ENCODE measurements at regions not wholly inside any gene's neighbourhood (a gene's known extent, or its start where the extent isn't known, plus 50 kb on each side); places are given as distances from the start of the nearest gene placed in this dataset.

DNA sequence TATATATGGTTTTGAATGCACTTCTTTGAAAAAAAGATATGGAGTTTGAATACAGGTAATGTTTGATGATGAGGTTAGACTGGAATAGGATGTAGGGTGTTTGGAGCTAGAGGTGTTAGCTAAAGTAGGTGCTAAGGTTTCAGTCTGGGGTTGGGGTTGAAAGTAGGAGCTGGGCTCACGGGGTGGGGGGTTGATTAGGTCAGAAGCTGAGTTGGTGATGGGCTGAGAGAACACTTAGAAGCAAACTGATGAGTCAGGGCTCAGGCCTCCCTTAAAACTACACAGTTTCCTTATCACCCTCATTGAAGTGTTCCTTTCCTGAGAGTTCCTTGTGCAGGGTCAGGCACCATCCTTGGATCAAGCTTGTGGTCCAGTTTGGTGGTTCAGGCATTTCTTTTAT, 308.8 kb upstream of the ADAMTS16 start:
- DNase-seq (ENCODE audit: low read depth) = no peak

DNA sequence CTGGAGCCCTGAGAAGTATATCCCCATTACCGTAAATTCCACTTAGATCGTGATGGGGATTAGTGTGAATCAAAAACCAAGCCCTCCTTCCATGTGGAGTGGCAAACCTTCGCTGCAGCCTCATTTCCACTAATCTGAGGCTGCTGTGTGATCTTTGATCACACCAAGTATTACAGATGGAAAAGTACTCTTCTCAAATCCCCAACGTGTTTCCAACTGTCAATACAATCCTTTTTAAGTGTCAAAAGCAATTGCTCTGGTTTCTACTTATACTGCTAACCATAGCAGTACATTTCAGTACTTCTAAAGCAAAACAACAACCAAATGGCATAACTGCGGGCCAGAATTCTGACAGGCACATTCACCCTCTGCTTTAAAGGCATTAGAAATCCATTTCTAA, 307.7 kb upstream of the ADAMTS16 start:
- DNase-seq (ENCODE audit: low read depth) = no peak

DNA sequence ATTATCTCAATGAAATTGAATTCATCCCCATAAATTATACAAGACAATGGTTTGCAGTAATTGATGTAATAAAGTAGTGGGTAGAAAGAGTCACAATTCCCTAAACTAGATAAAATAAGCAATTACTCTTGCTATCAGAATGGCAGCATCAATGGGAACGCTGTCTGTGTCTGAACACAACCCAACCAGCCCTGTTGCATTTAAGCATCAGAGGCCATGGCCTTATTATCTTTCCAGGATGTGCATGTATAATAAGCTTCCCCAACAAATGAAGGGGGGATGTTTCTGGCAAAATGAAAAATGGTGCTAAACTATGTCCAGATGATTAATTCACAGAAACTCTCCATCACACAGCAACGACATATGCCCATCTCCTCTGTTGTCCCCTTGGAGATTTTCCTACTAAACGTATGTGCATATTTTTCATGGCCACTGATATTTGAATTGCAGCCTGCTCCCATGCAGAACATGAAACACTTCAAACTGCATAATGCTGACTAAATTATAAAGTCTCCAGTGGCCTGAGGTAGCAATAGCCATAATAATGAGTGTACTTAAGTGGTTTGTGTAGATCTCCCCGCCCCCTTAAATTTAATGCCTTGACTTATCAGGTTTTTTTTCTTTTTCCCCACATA, 306.9 kb upstream of the ADAMTS16 start:
- no peak for DNase-seq (ENCODE audit: low read depth)

DNA sequence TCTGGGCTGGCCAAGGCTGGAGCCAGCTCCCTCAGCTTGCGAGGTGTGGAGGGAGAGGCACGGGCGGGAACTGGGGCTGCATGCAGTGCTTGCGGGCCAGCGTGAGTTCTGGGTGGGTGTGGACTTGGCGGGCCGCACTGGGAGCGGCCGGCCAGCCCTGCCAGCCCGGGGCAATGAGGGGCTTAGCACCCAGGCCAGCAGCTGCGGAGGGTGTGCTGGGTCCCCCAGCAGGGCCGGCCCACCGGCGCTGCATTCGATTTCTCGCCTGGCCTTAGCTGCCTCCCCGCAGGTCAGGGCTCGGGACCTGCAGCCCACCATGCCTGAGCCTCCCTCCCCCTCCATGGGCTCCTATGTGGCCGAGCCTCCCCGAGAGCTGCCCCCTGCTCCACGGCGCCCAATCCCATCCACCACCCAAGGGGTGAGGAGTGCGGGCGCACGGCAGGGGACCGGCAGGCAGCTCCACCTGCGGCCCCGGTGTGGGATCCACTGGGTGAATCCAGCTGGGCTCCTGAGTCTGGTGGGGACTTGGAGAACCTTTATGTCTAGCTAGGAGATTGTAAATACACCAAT, 302.6 kb upstream of the ADAMTS16 start:
- no peak for DNase-seq (ENCODE audit: low read depth)

DNA sequence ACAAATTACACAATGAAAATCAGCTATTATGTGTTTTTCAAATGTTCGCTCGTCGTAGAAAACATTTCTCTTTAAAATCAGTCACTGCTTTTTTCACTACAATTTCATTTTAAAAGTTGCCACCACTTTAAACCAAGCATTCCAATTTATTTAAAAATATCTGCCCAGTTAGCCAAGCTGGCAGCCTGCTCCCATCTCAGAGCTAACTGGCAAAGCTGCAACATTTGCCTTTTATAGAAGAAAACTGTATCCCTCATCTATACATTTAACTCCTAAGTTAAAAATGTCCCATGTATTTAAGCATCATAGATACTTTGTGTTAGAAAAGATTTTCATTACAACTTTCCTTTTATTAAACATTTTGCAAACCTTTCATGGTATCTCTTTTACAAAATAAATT, 294.9 kb upstream of the ADAMTS16 start:
- no peak for DNase-seq (ENCODE audit: low read depth)

DNA sequence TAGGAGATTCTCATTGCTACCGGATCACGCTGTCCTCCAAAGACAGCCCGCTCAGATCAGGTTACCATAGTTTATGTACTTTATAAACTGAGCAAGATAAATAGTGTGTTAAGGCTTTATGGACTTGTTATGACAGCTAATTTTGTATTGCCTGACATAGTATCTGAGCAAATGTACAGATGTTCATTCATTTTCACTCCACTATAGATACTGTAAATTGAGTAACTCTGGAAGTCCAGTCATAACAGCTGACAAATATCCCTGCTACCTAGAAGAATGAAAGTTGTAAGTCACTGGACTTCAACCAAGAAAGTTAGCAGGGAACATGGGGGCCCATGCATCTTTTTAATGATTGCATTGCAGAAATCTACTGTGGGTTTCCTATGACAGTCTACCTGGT, 292.4 kb upstream of the ADAMTS16 start:
- no peak for DNase-seq (ENCODE audit: low read depth)

DNA sequence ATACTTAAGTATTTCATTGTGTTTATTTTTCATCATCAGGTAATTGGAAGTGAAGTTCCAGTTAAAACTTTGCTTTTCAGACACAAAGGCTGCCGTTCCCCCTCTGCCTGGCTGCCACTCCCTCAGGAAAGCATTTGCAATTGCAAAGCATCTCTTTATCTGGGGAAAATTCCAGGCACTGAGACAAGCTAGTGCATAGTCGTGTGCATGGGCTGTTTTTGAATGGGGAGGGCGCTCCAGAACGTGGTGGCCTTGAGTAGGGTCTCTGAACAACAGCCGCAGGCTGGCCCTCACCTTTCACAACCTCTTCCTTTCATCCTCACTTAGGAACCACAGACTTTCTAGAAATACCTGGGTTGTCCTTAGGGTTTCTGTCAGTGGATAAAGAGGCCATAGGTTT, 285.1 kb upstream of the ADAMTS16 start:
- DNase-seq (ENCODE audit: low read depth) = no peak

DNA sequence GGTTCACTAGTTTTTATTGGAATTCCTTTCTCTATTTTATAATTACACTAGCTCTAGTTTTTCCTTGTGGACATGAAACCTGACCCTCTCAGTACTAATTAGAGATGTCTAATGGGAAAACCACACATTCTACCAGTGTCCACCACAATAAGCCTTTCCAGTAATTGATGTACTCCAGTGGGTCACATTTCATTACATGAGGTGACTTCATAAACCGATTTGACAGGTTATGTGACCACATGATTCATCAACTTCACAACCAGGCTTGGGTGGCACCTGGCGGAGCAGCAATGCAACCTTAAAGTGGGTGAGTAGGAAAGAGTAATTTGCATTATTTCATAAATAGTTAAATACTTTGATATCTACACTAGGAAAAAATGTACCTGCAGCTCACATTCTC, 284.2 kb upstream of the ADAMTS16 start:
- no peak for DNase-seq (ENCODE audit: low read depth)

DNA sequence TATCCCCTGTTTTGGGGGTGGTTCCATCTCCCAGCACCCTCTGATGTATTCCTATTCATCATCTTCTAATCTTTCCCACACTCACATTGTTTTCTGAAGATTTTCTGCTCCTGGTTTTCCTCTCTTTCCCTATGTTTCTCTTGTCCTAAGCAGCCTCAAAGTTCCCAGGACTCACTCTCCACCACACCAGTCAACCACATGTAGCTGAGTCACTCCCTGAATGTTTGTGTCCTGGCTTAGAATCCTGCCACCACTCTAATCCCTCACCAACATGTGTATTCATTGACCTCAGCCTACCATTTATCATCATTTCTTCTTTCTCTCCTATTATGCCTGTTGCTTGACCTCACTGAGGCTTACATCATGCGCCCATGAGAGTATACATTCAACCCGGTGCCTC, 282.4 kb upstream of the ADAMTS16 start:
- no peak for DNase-seq (ENCODE audit: low read depth)

DNA sequence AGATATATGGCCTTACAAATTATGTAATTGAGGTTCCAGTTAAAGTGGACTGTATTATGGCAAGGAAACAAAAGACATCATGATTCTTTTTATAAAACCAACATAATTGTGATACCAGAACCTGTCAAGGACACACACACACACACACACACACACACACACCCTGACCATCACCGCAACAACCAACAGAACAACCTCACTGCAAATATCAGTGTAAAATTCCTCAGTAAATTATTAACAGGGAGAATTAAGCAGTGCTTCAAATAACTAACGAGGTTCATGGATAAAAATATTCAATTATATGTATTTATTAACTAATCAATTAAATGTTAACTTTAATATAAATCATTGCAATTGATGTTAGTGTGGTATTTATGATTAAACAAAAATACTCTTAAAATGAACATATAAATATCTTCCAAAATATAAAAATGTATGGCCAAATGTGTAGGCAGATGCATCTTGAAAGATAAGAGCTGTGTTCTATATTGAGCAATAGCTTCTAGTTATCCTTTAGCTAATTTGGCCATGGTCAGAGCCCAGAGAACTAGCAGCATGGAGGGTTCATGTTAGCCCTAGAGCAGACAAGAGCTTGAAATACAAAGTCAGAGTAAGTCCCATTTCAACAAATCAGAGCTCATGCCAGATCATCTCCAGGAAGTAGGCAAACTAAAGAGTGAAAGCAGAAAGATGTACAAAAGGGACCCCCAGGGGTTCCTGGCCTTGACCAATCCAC, 280.5 kb upstream of the ADAMTS16 start:
- no peak for DNase-seq (ENCODE audit: low read depth)

DNA sequence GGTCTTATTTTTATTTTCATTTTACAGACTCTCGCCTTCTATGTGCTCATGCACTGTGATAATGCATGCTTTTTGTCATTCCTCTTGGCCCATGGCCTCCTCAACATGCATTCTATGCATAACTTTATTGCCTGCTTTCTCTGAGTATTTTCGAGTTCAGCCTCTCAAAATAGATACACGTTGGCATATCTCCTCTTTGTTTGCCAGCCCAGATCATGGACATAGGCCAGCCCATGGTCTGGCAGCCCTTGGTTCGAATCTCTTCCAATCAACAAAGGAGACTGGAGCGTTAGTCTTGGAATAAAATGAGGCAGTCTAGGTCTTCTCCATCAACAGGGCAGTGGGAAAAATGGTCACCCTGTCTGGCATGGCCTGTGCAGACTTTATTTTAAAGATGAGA, 279.5 kb upstream of the ADAMTS16 start:
- DNase-seq (ENCODE audit: low read depth) = no peak

DNA sequence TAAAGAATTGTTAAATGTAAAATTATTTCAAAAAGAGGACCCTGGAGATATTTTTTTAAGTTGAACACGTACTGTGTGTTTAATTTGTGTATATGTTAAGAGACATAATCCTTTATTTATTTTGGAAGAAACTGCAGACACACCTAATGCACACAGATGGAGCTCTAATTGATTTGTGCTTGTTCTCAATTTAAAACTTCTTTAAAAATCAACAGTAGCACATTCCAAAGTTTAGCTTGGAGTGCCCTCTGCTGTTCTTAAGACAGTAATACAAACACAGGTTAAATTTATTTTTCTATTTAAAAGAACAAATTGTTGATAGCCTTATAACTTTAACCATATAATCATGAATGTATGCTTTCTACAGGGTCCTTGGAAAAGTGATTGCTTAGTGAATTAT, 277.6 kb upstream of the ADAMTS16 start:
- DNase-seq (ENCODE audit: low read depth) = no peak

DNA sequence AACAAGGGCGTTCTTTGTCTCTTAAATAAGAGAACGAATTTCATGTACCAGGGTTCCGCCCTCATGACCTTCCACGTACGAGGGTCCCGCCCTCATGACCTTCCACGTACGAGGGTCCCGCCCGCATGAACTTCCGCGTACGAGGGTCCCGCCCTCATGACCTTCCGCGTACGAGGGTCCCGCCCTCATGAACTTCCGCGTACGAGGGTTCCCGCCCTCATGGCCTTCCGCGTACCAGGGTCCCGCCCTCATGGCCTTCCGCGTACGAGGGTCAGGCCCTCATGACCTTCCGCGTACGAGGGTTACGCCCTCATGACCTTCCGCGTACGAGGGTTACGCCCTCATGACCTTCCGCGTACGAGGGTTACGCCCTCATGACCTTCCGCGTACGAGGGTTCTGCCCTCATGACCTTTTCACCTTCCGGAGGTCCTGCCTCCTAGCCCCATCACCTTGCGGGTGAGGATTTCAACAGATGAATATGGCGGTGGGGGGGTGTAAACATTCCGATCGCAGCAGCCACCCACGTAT, 273.9 kb upstream of the ADAMTS16 start:
- no peak for DNase-seq (ENCODE audit: low read depth)

DNA sequence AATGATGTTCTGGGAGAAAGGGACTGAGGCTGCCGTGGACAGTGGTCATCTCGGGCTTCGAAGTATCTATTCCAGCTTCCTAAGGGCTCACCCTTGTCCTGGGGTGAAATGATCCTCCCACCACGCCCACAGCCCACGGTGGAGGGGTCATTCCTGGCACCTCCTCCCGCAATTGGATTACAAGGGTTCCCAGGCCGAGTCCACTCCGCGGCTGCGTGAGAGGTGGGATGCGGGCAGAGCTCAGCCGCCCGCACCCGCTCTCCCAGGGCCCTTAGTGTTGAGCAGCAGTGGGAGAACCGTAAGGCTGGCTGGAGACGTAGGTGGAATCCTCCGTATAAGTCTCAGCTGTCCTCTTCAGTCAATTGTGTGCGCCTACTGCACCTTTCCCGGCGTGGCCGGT, 273.3 kb upstream of the ADAMTS16 start:
- no peak for DNase-seq (ENCODE audit: low read depth)

DNA sequence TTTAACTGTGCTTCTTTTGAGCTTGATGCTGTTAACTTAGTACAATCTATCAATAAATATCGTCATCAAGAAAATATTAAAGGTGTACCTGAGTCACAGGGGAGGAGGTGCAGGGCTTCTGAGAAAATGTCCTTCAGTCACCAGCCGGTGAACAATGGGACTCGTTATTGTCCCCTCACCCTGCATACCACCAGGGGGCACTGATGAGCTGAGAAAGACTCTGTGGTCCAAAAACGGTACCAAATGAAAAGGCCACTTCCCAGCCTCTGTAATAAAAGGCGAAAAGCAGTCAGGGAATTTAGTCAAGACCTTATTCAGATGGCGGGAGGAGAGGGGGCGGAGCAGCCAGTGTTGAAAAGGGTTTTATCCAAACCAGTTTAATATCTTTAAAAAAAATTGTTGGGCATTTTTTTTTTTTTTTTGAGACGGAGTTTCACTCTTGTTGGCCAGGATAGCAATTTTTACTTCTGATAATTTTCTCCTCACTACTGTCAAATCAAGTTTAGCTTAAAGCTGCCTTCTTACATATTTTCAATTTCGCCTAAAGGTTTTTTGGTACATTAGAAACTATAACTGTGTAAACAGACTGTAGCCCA, 271.9 kb upstream of the ADAMTS16 start:
- peak; percentile 22 for DNase-seq (ENCODE audit: low read depth)

DNA sequence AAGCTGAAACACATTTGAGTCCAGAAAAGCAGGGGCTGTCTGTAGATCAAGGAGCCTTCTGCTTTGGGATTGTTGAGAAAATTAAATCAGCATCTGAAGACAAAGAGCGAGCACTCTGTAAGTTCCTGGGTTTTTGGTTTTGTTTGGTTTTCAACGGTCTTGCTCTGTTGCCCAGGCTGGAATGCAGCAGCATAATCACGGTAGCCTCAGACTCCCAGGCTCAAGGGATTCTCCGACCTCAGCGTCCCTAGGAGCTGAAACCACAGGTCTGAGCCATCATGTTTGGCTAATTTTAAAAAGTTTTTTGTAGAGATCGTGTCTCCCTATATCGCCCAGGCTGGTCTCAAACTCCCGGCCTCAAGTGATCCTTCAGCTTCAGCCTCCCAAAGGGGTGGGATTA, 266.5 kb upstream of the ADAMTS16 start:
- DNase-seq (ENCODE audit: low read depth) = no peak

DNA sequence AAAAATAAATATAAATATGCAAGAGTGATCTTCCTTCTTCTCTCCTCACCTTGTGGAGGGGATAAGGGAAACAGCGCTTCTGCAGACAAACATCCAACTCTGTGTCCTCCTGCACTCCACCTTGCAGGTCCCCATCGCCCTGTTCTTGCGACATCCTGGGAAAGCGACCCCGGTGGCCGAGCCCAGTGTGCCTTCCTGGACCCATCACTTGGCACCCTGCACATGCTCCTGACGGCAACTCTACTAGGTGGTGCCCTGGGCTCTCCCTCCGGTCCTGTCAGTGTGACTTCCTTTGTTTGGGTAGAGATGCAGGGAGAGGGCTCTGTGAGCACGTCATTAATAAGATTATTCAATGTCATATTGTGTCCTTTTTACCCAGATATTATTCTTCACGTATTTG, 266.0 kb upstream of the ADAMTS16 start:
- no peak for DNase-seq (ENCODE audit: low read depth)

DNA sequence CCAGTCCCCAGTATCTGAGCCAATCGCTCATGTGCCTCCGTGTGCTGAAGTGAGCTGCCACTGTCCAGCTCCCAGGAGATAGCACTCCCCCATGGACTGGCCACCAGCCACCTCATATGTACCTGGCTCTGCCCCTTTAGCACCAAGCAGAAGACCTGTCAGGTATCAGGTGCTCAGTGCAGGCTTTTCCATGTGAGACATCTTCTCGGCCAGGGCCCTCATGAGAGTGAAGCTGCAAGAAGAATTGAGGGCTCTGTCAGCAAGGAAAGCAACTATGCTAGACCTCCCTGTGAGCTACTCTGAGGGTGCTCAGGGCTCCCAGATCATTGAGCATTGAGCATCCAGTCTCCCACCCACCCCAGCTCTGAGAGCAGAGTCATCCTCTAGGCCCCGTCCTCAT, 264.2 kb upstream of the ADAMTS16 start:
- DNase-seq (ENCODE audit: low read depth) = no peak

DNA sequence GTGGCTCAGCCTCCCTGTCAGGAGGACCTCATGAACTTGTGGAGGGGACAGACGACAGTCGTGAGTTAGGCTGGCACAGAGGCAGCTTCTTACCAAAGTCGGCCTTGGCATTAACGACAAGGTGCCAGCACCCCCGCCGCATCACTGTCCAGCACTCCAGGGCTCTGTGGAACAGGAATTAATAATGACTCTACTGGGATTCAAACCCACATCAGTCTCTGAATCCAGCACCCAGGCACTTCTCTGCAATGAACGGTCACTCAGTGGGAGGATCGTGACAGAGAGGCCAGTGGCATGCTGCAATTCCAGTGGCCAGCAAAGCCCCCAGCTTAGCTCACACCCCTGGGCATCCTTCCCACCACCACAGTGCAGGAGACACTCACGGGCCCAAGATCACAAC, 263.3 kb upstream of the ADAMTS16 start:
- no peak for DNase-seq (ENCODE audit: low read depth)

DNA sequence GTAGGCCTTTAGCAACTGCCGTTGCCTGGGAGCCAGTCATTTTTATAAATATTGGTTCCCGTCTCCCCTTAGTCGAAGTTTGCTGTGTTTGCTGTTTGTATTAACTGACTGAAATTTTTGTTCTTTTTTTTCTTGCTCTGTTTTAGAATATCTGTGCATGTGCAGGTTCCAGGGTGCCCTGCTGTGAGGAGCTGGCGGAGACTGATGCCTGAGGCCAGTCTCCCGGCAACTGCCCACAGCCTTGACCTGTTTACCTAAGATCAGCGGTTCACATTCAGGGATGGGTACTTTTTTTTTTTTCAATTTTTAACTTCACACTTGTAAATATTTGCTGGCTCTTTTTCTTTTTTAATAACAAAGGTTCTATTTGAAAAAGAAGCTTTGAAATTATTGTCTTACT, 262.6 kb upstream of the ADAMTS16 start:
- no peak for DNase-seq (ENCODE audit: low read depth)

DNA sequence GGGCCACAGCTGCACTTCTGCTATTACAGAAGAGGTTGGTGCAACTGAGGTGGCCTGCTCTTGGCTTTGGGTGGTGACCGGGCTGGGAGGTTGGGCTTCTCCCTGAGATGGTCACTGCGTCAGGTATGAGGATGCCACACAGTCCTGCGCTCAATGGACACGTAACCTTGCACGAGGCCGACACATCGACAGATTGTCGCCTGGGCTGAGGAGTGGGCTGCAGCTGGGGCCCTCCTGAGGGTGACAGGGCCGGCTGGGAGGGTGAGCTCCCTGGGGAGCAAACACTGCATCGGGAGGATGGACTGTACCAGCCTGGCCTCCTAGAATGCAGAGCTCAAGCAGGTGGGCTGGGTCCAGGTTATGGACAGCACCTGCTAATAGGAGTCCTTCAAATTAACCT, 261.1 kb upstream of the ADAMTS16 start:
- no peak for DNase-seq (ENCODE audit: low read depth)

DNA sequence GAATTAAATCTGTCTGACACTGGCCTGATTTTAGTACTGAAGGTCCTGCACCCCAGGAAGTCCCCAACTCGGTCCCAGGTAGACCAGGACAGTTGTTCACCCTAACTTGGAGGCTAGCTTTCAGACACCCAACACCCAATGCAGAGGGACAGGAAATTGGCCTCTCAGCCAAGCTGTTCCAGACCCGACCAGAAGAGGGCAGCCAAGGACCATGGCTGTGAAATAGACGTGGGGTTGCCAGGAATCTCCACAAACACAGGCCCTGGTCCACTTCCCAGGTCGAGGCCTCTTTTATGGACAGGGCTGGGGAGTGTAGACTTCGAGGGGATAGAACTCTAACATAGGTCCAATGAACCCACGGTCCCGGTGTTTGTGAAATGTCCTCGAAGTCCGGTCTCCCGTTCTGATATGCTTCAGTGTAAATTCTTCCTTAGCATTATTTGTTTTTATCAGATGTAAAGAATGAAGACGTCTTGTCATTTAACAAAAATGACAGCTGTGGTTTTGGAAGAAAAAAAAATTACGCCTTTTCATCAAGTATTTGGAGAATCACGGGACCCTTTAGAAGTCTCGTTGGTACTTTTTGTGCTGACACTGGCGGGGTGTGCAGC, 260.3 kb upstream of the ADAMTS16 start:
- DNase-seq (ENCODE audit: low read depth) = peak; percentile 14

DNA sequence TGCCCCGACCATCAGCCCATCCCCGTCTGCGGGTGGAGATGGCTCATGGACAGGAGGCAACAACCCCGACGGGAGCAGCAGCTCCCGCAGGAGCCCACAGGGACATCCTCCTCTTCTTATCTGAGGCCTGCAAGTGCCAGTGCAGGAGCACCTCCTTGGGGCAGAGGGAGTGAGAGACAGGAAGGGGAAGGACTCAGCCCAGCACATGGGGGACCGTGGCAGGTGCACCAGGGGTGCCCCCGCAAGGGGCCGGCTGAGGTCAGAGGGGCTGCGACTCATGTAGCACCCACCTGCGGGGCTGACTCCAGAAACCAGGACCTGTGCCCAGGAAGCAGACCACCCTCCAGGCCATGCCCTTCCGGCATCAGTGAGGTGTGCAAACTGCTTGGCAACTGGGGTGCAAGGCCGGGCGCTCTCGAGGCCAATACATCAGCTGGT, 259.8 kb upstream of the ADAMTS16 start:
- no peak for DNase-seq (ENCODE audit: low read depth)

All from stimulated activated CD8-positive, alpha-beta memory T cell treated with anti-CD3 and anti-CD28 coated beads, Interleukin-7, amount 100 ng/mL, for 24 hours (primary cell).